Erythroblast (primary cell): ENCODE measurements at regions not wholly inside any gene's neighbourhood (a gene's known extent, or its start where the extent isn't known, plus 50 kb on each side); places are given as distances from the start of the nearest gene placed in this dataset.

Experiments used
- DNase-seq, 2 experiments: peaks; one replicate each; lab custom pipeline; 2025; lab: John Stamatoyannopoulos, UW
- GATA1 ChIP-seq: IDR thresholded peaks from 2 replicates; pipeline ENCODE4 v1.6.1; 2011; ENCODE audit warnings: low read depth, mild to moderate bottlenecking, control low read depth, low read length, moderate library complexity
- POLR2A ChIP-seq: IDR thresholded peaks from 2 replicates; pipeline ENCODE4 v1.6.1; 2011; ENCODE audit warnings: mild to moderate bottlenecking, low read length

- DNase-seq: no peak
- TF ChIP-seq GATA1 (no peak), POLR2A (no peak)
Measured at GRCh38 chr12:92549516-92549915, 153.3 kb upstream of the PLEKHG7 start.

GRCh38 chr12:92547906-92548305, 154.9 kb upstream of the PLEKHG7 start:
- no peak for DNase-seq
- TF ChIP-seq GATA1 (no peak), POLR2A (no peak)

GRCh38 chr12:92547420-92547819, 155.4 kb upstream of the PLEKHG7 start:
- no peak for TF ChIP-seq GATA1
- TF ChIP-seq POLR2A: no peak
- no peak for DNase-seq

- TF ChIP-seq GATA1 (no peak), POLR2A (no peak)
- no peak for DNase-seq
Measured at GRCh38 chr12:92546635-92547348, 156.0 kb upstream of the PLEKHG7 start.

GRCh38 chr12:92546259-92546634, 156.5 kb upstream of the PLEKHG7 start:
- no peak for TF ChIP-seq POLR2A
- no peak for TF ChIP-seq GATA1
- no peak for DNase-seq

- DNase-seq: no peak
Measured at GRCh38 chr12:92544322-92544721, 158.5 kb upstream of the PLEKHG7 start.

GRCh38 chr12:92543840-92544239, 158.9 kb upstream of the PLEKHG7 start:
- TF ChIP-seq POLR2A (no peak), GATA1 (no peak)
- DNase-seq: no peak

More at GRCh38 chr12:92544322-92544721, 158.5 kb upstream of the PLEKHG7 start:
- TF ChIP-seq GATA1 (no peak), POLR2A (no peak)

GRCh38 chr12:92543359-92543758, 159.4 kb upstream of the PLEKHG7 start:
- DNase-seq: no peak
- TF ChIP-seq POLR2A: no peak
- no peak for TF ChIP-seq GATA1

- TF ChIP-seq GATA1: no peak
- no peak for TF ChIP-seq POLR2A
- DNase-seq: no peak
Measured at GRCh38 chr12:92541731-92542130, 161.1 kb upstream of the PLEKHG7 start.

- no peak for DNase-seq
- no peak for TF ChIP-seq POLR2A
- no peak for TF ChIP-seq GATA1
Measured at GRCh38 chr12:92540782-92541423, 161.9 kb upstream of the PLEKHG7 start.

GRCh38 chr12:92539976-92540781, 162.6 kb upstream of the PLEKHG7 start:
- no peak for TF ChIP-seq GATA1
- TF ChIP-seq POLR2A: no peak
- no peak for DNase-seq

GRCh38 chr12:92539110-92539749, 163.6 kb upstream of the PLEKHG7 start:
- TF ChIP-seq GATA1: no peak
- TF ChIP-seq POLR2A: no peak
- no peak for DNase-seq

- DNase-seq: no peak
- TF ChIP-seq POLR2A (no peak), GATA1 (no peak)
Measured at GRCh38 chr12:92537290-92537960, 165.4 kb upstream of the PLEKHG7 start.
